Brain microvascular endothelial cell (primary cell): ENCODE measurements at regions not wholly inside any gene's neighbourhood (a gene's known extent, or its start where the extent isn't known, plus 50 kb on each side); places are given as distances from the start of the nearest gene placed in this dataset.

Experiments used
- DNase-seq: peaks from one replicate; pipeline ENCODE4 v3.0.0-alpha.2; 2020
- H3K27ac ChIP-seq: fragments of 250-450 bp; sonication (Bioruptor Pico); 2 replicates; pipeline ENCODE4 v1.5.1; 2020; ENCODE audit warnings: mild to moderate bottlenecking, moderate library complexity
- H3K27me3 ChIP-seq: fragments of 250-450 bp; sonication (Bioruptor Pico); replicated peaks from 2 replicates; pipeline ENCODE4 v1.5.1; 2020; ENCODE audit warnings: mild to moderate bottlenecking
- H3K36me3 ChIP-seq: fragments of 250-450 bp; sonication (Bioruptor Pico); replicated peaks from 2 replicates; pipeline ENCODE4 v1.5.1; 2020; ENCODE audit warnings: mild to moderate bottlenecking
- H3K4me3 ChIP-seq: 2 replicates; pipeline ENCODE4 v1.5.1; 2011; ENCODE audit warnings: low read depth, mild to moderate bottlenecking, control low read depth, low read length, moderate library complexity
- CTCF ChIP-seq: IDR thresholded peaks from 2 replicates; pipeline ENCODE4 v1.5.1; 2011; ENCODE audit warnings: low read depth, mild to moderate bottlenecking, moderate library complexity, low read length, control low read depth, inconsistent platforms; ENCODE audit errors: missing control alignments
- in situ Hi-C: cut with HindIII; loops from 2 replicates; pipeline ENCODE4 v1.10.0; 2017; ENCODE audit warnings: low sequenced_read_pairs, low pct_ligation_motif_present

- Histone ChIP-seq H3K4me3 (no peak overlapping the region), H3K27ac (no peak overlapping the region)
- DNase-seq: no peak
Observed at GRCh38 chr22:22818202-22818538, 69.4 kb upstream of the IGLL5 start.

GRCh38 chr22:22818861-22819855 lies 68.5 kb upstream of the IGLL5 start:
- H3K4me3 ChIP-seq: no peak overlapping the region

More at GRCh38 chr22:22818202-22818538, 69.4 kb upstream of the IGLL5 start:
- H3K27me3 ChIP-seq: peaks cover 18% of the 10 kb centered on the region
- no peaks in the 10 kb centered on the region for H3K36me3 ChIP-seq
- TF ChIP-seq CTCF: no peak
- in situ Hi-C loops: no loop called here

GRCh38 chr22:22820076-22820475 lies 67.5 kb upstream of the IGLL5 start:
- no peak for TF ChIP-seq CTCF
- Histone ChIP-seq H3K4me3 (no peak overlapping the region), H3K36me3 (no peaks in the 10 kb centered on the region), H3K27me3 (peaks cover 16% of the 10 kb centered on the region), H3K27ac (no peak overlapping the region)
- in situ Hi-C loops: no loop called here
- DNase-seq: no peak

More at GRCh38 chr22:22818861-22819855, 68.5 kb upstream of the IGLL5 start:
- Histone ChIP-seq H3K36me3 (no peaks in the 10 kb centered on the region), H3K27ac (no peak overlapping the region), H3K27me3 (peaks cover 16% of the 10 kb centered on the region)
- no peak for DNase-seq
- in situ Hi-C loops: no loop called here
- no peak for TF ChIP-seq CTCF

- H3K27ac ChIP-seq: no peak overlapping the region
- no peak for TF ChIP-seq CTCF
Observed at GRCh38 chr22:22820626-22821025, 67.0 kb upstream of the IGLL5 start.

GRCh38 chr22:22821340-22821739 lies 66.3 kb upstream of the IGLL5 start:
- Histone ChIP-seq H3K27me3 (peaks cover 17% of the 10 kb centered on the region), H3K27ac (no peak overlapping the region), H3K4me3 (no peak overlapping the region), H3K36me3 (no peaks in the 10 kb centered on the region)
- no peak for DNase-seq
- in situ Hi-C loops: no loop called here
- no peak for TF ChIP-seq CTCF

More at GRCh38 chr22:22820626-22821025, 67.0 kb upstream of the IGLL5 start:
- Histone ChIP-seq H3K27me3 (peaks cover 20% of the 10 kb centered on the region), H3K36me3 (no peaks in the 10 kb centered on the region), H3K4me3 (no peak overlapping the region)
- no peak for DNase-seq
- in situ Hi-C loops: no loop called here
